Esophagus squamous epithelium (tissue), 5 donors: ENCODE measurements at regions not wholly inside any gene's neighbourhood (a gene's known extent, or its start where the extent isn't known, plus 50 kb on each side); places are given as distances from the start of the nearest gene placed in this dataset.

ENCODE experiments used
- DNase-seq: peaks from one replicate; lab custom pipeline; 2025; lab: John Stamatoyannopoulos, UW
- H3K27ac ChIP-seq, 4 donors: fragments of 200-600 bp; sonication (generic); one replicate each; pipeline ENCODE4 v1.5.1; 2016 to 2019; ENCODE audit warnings: mild to moderate bottlenecking in 1 of 4
- H3K27me3 ChIP-seq, 4 donors: fragments of 200-600 bp; sonication (generic); 1 replicate in 3 of 4; 2 replicates in 1 of 4; pipeline versions ENCODE4 v1.5.1 to v1.6.0; 2017 to 2021; ENCODE audit warnings: antibody characterized with exemption in 1 of 4
- H3K36me3 ChIP-seq, 3 donors: fragments of 200-600 bp; sonication (generic); one replicate each; pipeline ENCODE4 v1.5.1; 2016 to 2019
- H3K4me1 ChIP-seq, 3 donors: fragments of 200-600 bp; sonication (generic); one replicate each; pipeline ENCODE4 v1.5.1; 2017 to 2019
- H3K4me3 ChIP-seq, 4 donors: fragments of 200-600 bp; sonication (generic); 1 replicate in 3 of 4; 2 replicates in 1 of 4; pipeline ENCODE4 v1.5.1; 2016 to 2019; ENCODE audit warnings: mild to moderate bottlenecking in 2 of 4, moderate library complexity in 1 of 4
- H3K9me3 ChIP-seq, 3 donors: fragments of 200-600 bp; sonication (generic); one replicate each; pipeline ENCODE4 v1.5.1; 2016 to 2019
- POLR2A ChIP-seq, 4 donors: fragments of 450-650 bp; IDR thresholded peaks; one replicate each; pipeline ENCODE4 v1.6.1; 2017; ENCODE audit warnings: antibody characterized with exemption in 4 of 4, mild to moderate bottlenecking in 4 of 4, moderate library complexity in 3 of 4
- WGBS, 2 donors: methylation state at CpG; one replicate each; pipeline ENCODE4 v1.1.5; 2018; 5-methylcytosine and 5-hydroxymethylcytosine counted together
- intact Hi-C: fragments of 100-400 bp; cut with DNase I; formaldehyde crosslinking; loops from one replicate; pipeline ENCODE4 v1.15.0; 2022
- TF ChIP-seq, protein P1 (sequence below), 6 experiments: fragments of 450-650 bp in 4 of 6; fragments of 200-600 bp in 2 of 6; sonication (generic) in 2 of 6; IDR thresholded peaks; one replicate each; pipeline ENCODE4 v1.5.1; 2016 to 2019; ENCODE audit warnings: antibody characterized with exemption in 6 of 6, mild to moderate bottlenecking in 4 of 6, moderate library complexity in 4 of 6
- donor health status: DM: yes; HTN: yes; CAD: no.

DNA sequence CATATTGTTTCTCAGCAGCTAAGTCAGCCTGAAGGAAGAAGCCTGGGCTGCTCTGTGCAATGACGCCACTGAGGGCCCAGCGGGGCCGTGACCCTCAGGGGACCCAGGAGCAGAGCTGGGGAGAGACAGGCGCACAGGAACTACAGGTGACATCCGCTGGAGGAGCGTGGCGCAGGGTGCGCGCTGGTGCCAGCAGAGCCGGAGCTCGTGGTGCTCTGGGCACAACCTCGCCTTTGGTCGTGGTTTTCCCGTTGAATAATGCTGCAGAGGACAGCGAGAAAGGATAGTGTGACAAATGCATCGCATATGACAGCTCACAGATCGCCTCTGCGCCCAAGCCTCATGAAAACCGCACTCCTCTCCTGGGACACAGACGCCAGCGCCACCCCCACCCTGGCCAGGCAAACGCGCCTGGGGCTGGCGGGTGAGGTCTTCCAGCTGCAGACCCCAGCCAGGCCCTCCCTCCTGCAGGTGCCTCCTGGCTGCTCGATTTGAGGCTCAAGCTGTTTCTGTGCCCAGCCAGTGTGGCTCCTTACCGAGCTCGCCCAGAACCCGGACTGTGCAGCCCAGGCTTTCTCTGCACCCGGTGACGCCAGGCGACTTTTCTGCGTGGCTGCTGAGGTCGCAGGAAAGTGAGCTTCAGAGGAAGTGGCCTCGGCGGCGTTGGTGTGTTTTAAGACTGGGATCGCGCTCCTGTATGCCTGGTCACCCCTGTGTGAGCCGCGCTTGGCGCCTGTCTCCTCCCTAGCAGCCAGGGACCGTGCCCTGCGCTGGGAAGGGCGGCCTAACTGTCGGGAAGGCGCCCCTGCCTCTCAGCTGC, 583.1 kb upstream of the HS6ST1 start:
- intact Hi-C loops = no loop called here
- no peaks in the 10 kb centered on the region for H3K27me3 ChIP-seq
- no peaks in the 10 kb centered on the region for H3K36me3 ChIP-seq
- 79 to 88% methylated on average over 13 to 18 of the region's 46 CpGs for WGBS, 2 donors
- H3K27ac ChIP-seq = no peak overlapping the region
- DNase-seq = no peak
- peaks cover 0 to 5% (median 0%) of the 10 kb centered on the region in 3 donors for H3K9me3 ChIP-seq
- no peak overlapping the region for H3K4me3 ChIP-seq
- peaks cover 0 to 9% (median 0%) of the 10 kb centered on the region in 3 donors for H3K4me1 ChIP-seq
- TF ChIP-seq POLR2A (IDR thresholded peaks at IDR 0.05) = no peak
- TF ChIP-seq, protein P1, sequence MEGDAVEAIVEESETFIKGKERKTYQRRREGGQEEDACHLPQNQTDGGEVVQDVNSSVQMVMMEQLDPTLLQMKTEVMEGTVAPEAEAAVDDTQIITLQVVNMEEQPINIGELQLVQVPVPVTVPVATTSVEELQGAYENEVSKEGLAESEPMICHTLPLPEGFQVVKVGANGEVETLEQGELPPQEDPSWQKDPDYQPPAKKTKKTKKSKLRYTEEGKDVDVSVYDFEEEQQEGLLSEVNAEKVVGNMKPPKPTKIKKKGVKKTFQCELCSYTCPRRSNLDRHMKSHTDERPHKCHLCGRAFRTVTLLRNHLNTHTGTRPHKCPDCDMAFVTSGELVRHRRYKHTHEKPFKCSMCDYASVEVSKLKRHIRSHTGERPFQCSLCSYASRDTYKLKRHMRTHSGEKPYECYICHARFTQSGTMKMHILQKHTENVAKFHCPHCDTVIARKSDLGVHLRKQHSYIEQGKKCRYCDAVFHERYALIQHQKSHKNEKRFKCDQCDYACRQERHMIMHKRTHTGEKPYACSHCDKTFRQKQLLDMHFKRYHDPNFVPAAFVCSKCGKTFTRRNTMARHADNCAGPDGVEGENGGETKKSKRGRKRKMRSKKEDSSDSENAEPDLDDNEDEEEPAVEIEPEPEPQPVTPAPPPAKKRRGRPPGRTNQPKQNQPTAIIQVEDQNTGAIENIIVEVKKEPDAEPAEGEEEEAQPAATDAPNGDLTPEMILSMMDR (IDR thresholded peaks at IDR 0.05) = no peak

DNA sequence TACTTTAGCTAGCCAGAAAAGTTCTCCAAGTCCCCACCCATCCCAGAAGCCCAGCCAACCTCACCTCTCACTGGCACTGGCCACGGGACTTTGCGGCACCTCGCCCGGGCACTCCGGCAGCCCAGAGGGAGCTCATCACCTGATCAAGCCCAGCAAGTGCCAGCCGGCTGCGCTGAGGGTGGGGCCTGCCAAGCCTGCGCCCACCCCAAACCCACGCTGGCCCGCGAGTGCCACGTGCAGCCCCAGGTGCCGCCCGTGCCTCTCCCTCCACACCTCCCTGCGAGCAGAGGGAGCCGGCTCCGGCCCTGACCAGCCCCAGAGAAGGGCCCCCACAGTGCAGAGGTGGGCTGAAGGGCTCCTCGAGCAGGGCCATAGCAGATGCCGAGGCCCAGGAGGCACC, 585.0 kb upstream of the HS6ST1 start:
- intact Hi-C loops = no loop called here
- no peaks in the 10 kb centered on the region for H3K36me3 ChIP-seq
- no peak for DNase-seq

DNA sequence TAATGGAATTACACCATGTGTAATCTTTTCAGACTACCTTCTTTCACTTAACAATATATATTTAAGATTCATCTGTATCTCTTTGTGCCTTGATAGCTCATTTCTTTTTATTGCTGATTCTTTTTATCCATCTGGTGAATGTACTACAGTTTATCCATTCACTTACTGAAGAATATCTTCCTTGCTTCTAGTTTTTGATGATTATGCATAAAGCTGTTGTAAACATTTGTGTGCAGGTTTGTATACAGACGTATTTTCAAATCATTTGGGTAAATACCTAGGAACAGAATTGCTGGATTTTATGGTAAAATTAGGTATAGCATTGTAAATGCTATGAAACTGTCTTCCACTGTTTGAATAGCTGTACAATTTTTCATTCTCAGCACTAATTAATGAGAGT, 592.6 kb upstream of the HS6ST1 start:
- TF ChIP-seq, protein P1 (IDR thresholded peaks at IDR 0.05) = no peak
- no peak for TF ChIP-seq POLR2A (IDR thresholded peaks at IDR 0.05)
- intact Hi-C loops = no loop called here
- Histone ChIP-seq H3K27ac (no peak overlapping the region), H3K4me1 (no peaks in the 10 kb centered on the region), H3K9me3 (peaks cover 0 to 6% (median 0%) of the 10 kb centered on the region in 3 donors), H3K4me3 (no peak overlapping the region), H3K27me3 (no peaks in the 10 kb centered on the region), H3K36me3 (no peaks in the 10 kb centered on the region)
- DNase-seq = no peak
- WGBS, 2 donors = 77 to 95% methylated on average over 1 of the region's 1 CpG

More for the DNA sequence above, 585.0 kb upstream of the HS6ST1 start:
- no peak overlapping the region for H3K27ac ChIP-seq
- peaks cover 0 to 9% (median 0%) of the 10 kb centered on the region in 3 donors for H3K4me1 ChIP-seq
- H3K4me3 ChIP-seq = no peak overlapping the region
- TF ChIP-seq, protein P1 (IDR thresholded peaks at IDR 0.05) = no peak
- no peak for TF ChIP-seq POLR2A (IDR thresholded peaks at IDR 0.05)
- 100% methylated on average over 1 to 6 of the region's 19 CpGs for WGBS, 2 donors
- no peaks in the 10 kb centered on the region for H3K27me3 ChIP-seq
- H3K9me3 ChIP-seq = peaks cover 0 to 5% (median 0%) of the 10 kb centered on the region in 3 donors

DNA sequence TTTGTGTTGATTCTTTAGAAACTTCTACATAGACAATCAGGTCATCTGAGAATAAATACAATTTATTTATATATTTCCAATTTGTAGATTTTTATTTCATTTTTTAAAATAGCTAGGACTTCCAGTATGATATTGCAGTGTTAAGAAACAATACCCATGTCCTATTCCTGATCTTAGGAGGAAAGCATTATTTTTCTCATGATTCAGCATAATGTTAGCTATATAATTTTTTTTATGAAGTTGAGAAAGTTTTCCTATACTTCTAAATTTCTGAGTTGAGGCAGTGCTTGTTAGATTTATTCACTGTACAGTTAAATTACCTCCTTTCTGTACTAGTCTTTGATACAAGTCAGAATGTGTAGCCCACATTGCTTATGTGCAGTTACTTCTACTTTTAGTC, 595.7 kb upstream of the HS6ST1 start:
- no peak overlapping the region for H3K27ac ChIP-seq
- no peak overlapping the region for H3K4me3 ChIP-seq
- no peaks in the 10 kb centered on the region for H3K27me3 ChIP-seq
- TF ChIP-seq, protein P1 (IDR thresholded peaks at IDR 0.05) = no peak
- no peak for TF ChIP-seq POLR2A (IDR thresholded peaks at IDR 0.05)
- no peaks in the 10 kb centered on the region for H3K4me1 ChIP-seq
- H3K36me3 ChIP-seq = no peaks in the 10 kb centered on the region
- no peak for DNase-seq
- intact Hi-C loops = no loop called here
- peaks cover 0 to 8% (median 0%) of the 10 kb centered on the region in 3 donors for H3K9me3 ChIP-seq

DNA sequence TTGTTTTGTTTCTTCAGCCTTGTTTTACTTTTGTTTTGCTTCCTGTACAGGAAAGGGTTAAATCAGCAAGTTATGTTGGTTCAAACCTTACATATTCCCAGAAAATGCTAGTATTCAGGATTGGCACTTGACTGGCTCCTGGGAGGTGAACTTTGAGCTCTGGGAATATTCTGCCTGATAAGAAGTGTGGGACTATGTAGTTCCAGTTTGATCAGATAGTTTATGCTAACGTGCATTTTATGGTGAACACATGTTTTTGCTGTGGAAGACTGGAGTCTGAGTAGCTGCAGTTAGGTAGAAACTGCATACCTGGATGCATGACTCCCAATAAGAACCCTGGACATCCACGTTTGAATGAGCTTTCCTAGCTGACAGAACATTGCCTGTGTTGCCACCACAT, 603.1 kb upstream of the HS6ST1 start:
- H3K27ac ChIP-seq = no peak overlapping the region
- 28 to 41% methylated on average over 2 of the region's 2 CpGs for WGBS, 2 donors

More for the DNA sequence above, 603.1 kb upstream of the HS6ST1 start:
- intact Hi-C loops = no loop called here
- no peaks in the 10 kb centered on the region for H3K4me1 ChIP-seq
- H3K4me3 ChIP-seq = no peak overlapping the region
- no peaks in the 10 kb centered on the region for H3K36me3 ChIP-seq
- H3K27me3 ChIP-seq = no peaks in the 10 kb centered on the region
- no peak for TF ChIP-seq POLR2A (IDR thresholded peaks at IDR 0.05)
- TF ChIP-seq, protein P1 (IDR thresholded peaks at IDR 0.05) = no peak
- peaks cover 0 to 4% (median 0%) of the 10 kb centered on the region in 3 donors for H3K9me3 ChIP-seq
- no peak for DNase-seq
